Natural killer cell (primary cell): ENCODE measurements at regions not wholly inside any gene's neighbourhood (a gene's known extent, or its start where the extent isn't known, plus 50 kb on each side); places are given as distances from the start of the nearest gene placed in this dataset.

Source experiments
- ATAC-seq, 3 donors: fragments of 150-1000 bp in 2 of 3; fragments of 200-7000 bp in 1 of 3; cut with Tn5 transposase; 1 replicate in 1 of 3; 2 replicates in 2 of 3; pipeline ENCODE4 v1.10.0; 2021; ENCODE audit warnings: mild to moderate bottlenecking in 2 of 3, moderate library complexity in 2 of 3
- DNase-seq, 2 donors: peaks; one replicate each; pipeline versions ENCODE4 v3.0.0 to v3.0.0-alpha.2; 2013 to 2021; ENCODE audit warnings: mixed read lengths in 1 of 2
- H3K27ac ChIP-seq: one replicate; pipeline ENCODE4 v1.5.1; 2013; ENCODE audit warnings: mild to moderate bottlenecking, low read length
- H3K27me3 ChIP-seq: one replicate; pipeline ENCODE4 v1.6.1; 2013; ENCODE audit warnings: low read length; ENCODE audit not compliant: control insufficient read depth, insufficient read depth
- H3K36me3 ChIP-seq: one replicate; pipeline ENCODE4 v1.6.1; 2013; ENCODE audit warnings: low read length; ENCODE audit not compliant: control insufficient read depth, insufficient read depth
- H3K4me1 ChIP-seq: one replicate; pipeline ENCODE4 v1.6.1; 2013; ENCODE audit warnings: low read length; ENCODE audit not compliant: control insufficient read depth, insufficient read depth
- H3K4me3 ChIP-seq: one replicate; pipeline ENCODE4 v1.5.1; 2013; ENCODE audit warnings: low read length
- H3K9me3 ChIP-seq: one replicate; pipeline ENCODE4 v1.6.1; 2013; ENCODE audit warnings: low read length; ENCODE audit not compliant: control insufficient read depth, insufficient read depth
- H3K27ac Mint-ChIP-seq, 2 donors: one replicate each; pipeline ENCODE4 v1.8.0; 2022; ENCODE audit warnings: mild to moderate bottlenecking in 2 of 2, mixed read lengths in 2 of 2, moderate library complexity in 1 of 2
- H3K27me3 Mint-ChIP-seq, 2 donors: one replicate each; pipeline ENCODE4 v1.8.0; 2022; ENCODE audit warnings: low read depth in 2 of 2, mixed read lengths in 2 of 2
- H3K36me3 Mint-ChIP-seq: one replicate; pipeline ENCODE4 v1.8.0; 2022; ENCODE audit warnings: mixed read lengths
- H3K4me1 Mint-ChIP-seq, 2 donors: one replicate each; pipeline ENCODE4 v1.8.0; 2022; ENCODE audit warnings: mixed read lengths in 2 of 2
- H3K4me3 Mint-ChIP-seq: one replicate; pipeline ENCODE4 v1.8.0; 2022; ENCODE audit warnings: mild to moderate bottlenecking, moderate library complexity, mixed read lengths
- H3K9me3 Mint-ChIP-seq, 2 donors: one replicate each; pipeline ENCODE4 v1.8.0; 2022; ENCODE audit warnings: mixed read lengths in 2 of 2
- WGBS: methylation state at CpG from one replicate; pipeline ENCODE4 v1.1.7; 2013; ENCODE audit warnings: missing lambda C conversion rate; ENCODE audit not compliant: insufficient coverage; 5-methylcytosine and 5-hydroxymethylcytosine counted together
- intact Hi-C: fragments of 100-400 bp; cut with micrococcal nuclease; formaldehyde crosslinking; loops from one replicate; pipeline ENCODE4 v1.14.2; 2022
- TF ChIP-seq, protein P1 (sequence below): fragments of 200-600 bp; IDR thresholded peaks from one replicate; pipeline ENCODE4 v1.8.0; 2022; ENCODE audit warnings: antibody characterized with exemption

DNA sequence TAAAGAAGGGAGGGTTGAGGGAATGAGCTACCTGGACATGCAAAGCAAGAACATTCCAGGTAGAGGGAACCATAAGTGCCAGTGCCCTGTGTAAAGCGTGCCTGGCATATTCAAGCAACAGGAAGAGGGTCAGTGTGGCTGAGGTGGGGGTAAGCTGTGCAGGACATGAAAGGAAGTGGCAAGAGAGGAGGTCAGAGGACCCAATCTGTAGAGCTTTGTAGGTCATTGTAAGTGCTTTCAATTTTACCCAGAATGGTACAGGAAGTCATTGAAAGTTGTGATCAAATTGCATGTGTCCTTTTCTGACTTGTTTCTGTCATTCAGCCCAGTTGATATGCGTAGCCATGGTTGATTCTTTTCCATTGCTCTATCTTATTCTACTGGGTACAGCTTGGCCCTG is 156.6 kb downstream of the NOC3L start:
- no peaks in the 10 kb centered on the region for H3K36me3 Mint-ChIP-seq
- no peaks in the 10 kb centered on the region for H3K36me3 ChIP-seq
- no peak for DNase-seq
- peak overlapping the region; percentile 11 to 81 for H3K27ac Mint-ChIP-seq
- H3K9me3 ChIP-seq: no peaks in the 10 kb centered on the region
- peak overlapping the region; percentile 25 for H3K4me3 Mint-ChIP-seq
- H3K4me3 ChIP-seq: no peak overlapping the region
- H3K27me3 ChIP-seq: no peaks in the 10 kb centered on the region
- ATAC-seq: peak; percentile 31 to 72 (median 43)
- H3K27ac ChIP-seq: peak overlapping the region; percentile 27
- H3K4me1 ChIP-seq: peaks cover 15% of the 10 kb centered on the region
- H3K9me3 Mint-ChIP-seq: no peaks in the 10 kb centered on the region
- H3K4me1 Mint-ChIP-seq: peaks cover 25 to 26% of the 10 kb centered on the region in 2 donors
- intact Hi-C loops: no loop called here
- TF ChIP-seq, protein P1, sequence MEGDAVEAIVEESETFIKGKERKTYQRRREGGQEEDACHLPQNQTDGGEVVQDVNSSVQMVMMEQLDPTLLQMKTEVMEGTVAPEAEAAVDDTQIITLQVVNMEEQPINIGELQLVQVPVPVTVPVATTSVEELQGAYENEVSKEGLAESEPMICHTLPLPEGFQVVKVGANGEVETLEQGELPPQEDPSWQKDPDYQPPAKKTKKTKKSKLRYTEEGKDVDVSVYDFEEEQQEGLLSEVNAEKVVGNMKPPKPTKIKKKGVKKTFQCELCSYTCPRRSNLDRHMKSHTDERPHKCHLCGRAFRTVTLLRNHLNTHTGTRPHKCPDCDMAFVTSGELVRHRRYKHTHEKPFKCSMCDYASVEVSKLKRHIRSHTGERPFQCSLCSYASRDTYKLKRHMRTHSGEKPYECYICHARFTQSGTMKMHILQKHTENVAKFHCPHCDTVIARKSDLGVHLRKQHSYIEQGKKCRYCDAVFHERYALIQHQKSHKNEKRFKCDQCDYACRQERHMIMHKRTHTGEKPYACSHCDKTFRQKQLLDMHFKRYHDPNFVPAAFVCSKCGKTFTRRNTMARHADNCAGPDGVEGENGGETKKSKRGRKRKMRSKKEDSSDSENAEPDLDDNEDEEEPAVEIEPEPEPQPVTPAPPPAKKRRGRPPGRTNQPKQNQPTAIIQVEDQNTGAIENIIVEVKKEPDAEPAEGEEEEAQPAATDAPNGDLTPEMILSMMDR: no peak
- 25% methylated on average over 2 of the region's 2 CpGs for WGBS
- H3K27me3 Mint-ChIP-seq: peaks cover 0 to 6% of the 10 kb centered on the region in 2 donors

DNA sequence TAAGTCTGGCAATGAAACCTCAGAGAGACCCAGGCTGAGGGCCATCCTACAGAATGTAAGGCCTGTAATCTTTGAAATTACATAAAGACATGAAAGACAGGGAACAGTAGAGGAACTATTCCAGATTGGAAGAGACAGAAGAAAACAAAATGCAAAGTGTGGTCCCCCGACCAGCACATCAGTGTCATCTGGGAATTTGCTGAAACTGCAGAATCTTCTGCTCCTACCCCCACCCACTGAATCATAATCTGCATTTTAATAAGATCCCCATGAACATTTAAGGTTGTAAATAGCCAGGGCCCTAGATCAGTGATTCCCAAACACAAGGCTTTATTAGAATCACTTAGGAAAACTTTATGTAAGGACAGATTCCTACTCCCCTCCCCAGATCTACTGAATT is 154.4 kb downstream of the NOC3L start:
- H3K4me1 Mint-ChIP-seq: peaks cover 25 to 26% of the 10 kb centered on the region in 2 donors
- H3K27ac Mint-ChIP-seq: no peak overlapping the region
- TF ChIP-seq, protein P1: no peak
- no peaks in the 10 kb centered on the region for H3K36me3 Mint-ChIP-seq
- H3K4me3 ChIP-seq: no peak overlapping the region
- no peak overlapping the region for H3K4me3 Mint-ChIP-seq
- ATAC-seq: no peak
- peaks cover 0 to 10% of the 10 kb centered on the region in 2 donors for H3K27me3 Mint-ChIP-seq
- H3K36me3 ChIP-seq: no peaks in the 10 kb centered on the region
- H3K27ac ChIP-seq: no peak overlapping the region
- no peaks in the 10 kb centered on the region for H3K9me3 ChIP-seq
- WGBS: 93% methylated on average over 1 of the region's 1 CpG
- intact Hi-C loops: no loop called here
- DNase-seq: no peak
- no peaks in the 10 kb centered on the region for H3K27me3 ChIP-seq
- peaks cover 15% of the 10 kb centered on the region for H3K4me1 ChIP-seq
- H3K9me3 Mint-ChIP-seq: no peaks in the 10 kb centered on the region

DNA sequence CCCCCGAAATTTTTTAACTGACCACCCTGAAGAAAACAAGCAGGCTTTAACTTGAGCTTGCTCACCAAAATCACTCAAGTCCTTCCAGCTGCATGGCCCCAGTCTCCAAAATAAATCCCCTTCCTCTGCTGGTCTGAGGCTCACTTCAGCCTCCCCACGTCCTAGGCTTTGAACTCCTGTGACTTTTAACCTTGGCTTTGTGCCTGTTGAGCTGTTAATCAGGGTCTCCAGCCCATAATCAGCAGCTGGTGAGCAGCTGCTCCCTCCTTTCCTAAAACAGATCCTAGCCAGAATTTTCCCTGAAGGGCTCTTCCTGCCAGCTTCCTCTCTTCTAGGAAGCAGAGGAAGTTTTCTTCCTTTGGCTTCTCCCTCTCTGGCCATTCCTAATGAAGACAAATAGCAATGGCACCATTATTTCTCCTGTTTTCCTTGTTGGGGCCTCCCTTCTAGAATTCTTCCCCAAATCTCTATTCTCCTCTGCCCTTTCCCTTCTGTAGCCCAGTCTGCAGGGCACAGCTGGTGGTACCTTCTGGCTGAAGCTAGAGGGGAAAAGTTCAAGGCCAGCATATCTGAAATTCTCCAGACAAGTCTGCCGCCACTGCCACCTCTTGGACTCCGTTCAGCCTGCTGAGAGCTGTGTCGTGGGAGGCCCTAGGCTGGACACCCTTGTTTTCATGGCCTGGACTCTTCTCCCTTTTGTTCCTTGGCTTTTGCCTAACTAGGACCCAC is 152.1 kb downstream of the NOC3L start:
- Mint-ChIP-seq H3K27me3 (peaks cover 4 to 23% of the 10 kb centered on the region in 2 donors), H3K36me3 (no peaks in the 10 kb centered on the region), H3K27ac (no peak overlapping the region), H3K4me1 (peaks cover 19 to 20% of the 10 kb centered on the region in 2 donors), H3K9me3 (no peaks in the 10 kb centered on the region), H3K4me3 (no peak overlapping the region)
- Histone ChIP-seq H3K27me3 (no peaks in the 10 kb centered on the region), H3K9me3 (no peaks in the 10 kb centered on the region), H3K36me3 (no peaks in the 10 kb centered on the region), H3K27ac (no peak overlapping the region), H3K4me3 (no peak overlapping the region), H3K4me1 (peaks cover 15% of the 10 kb centered on the region)
- 76% methylated on average over 5 of the region's 5 CpGs for WGBS
- ATAC-seq: no peak
- no peak for DNase-seq
- TF ChIP-seq, protein P1: no peak
- intact Hi-C loops: no loop called here

DNA sequence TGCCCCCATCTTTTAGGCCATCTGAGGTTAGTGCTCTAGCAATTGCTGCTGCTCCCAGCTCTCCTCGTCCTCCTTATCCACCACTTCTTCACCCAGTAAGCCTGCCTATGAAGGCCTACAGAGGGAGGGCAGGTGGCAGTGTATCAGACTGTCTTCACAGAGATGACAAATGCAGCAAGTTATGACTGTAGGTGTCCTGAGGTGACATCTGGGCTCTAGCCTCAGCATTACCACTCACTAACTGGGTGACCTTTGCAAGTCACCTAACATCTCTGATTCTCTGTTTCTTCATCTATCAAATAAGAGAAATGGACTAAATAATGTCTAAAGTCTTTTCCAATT is 151.6 kb downstream of the NOC3L start:
- no peak for DNase-seq
- H3K27me3 ChIP-seq: no peaks in the 10 kb centered on the region
- H3K4me3 Mint-ChIP-seq: no peak overlapping the region
- ATAC-seq: no peak
- H3K4me1 ChIP-seq: peaks cover 10% of the 10 kb centered on the region
- intact Hi-C loops: no loop called here
- H3K27ac Mint-ChIP-seq: no peak overlapping the region
- H3K9me3 ChIP-seq: no peaks in the 10 kb centered on the region
- H3K27ac ChIP-seq: no peak overlapping the region
- H3K4me3 ChIP-seq: no peak overlapping the region
- TF ChIP-seq, protein P1: no peak
- WGBS: 82% methylated on average over 1 of the region's 1 CpG
- no peaks in the 10 kb centered on the region for H3K9me3 Mint-ChIP-seq
- no peaks in the 10 kb centered on the region for H3K36me3 Mint-ChIP-seq
- peaks cover 4 to 23% of the 10 kb centered on the region in 2 donors for H3K27me3 Mint-ChIP-seq
- peaks cover 14 to 15% of the 10 kb centered on the region in 2 donors for H3K4me1 Mint-ChIP-seq
- no peaks in the 10 kb centered on the region for H3K36me3 ChIP-seq
